ENCODE measurements at regions not wholly inside any gene's neighbourhood (a gene's known extent, or its start where the extent isn't known, plus 50 kb on each side); places are given as distances from the start of the nearest gene placed in this dataset.

- no peak overlapping the region for H3K4me3 ChIP-seq (replicated peaks in 1 of 2; ENCODE audit: low read depth in 2 of 2, low read length in 2 of 2)
- TF ChIP-seq CTCF (IDR thresholded peaks at IDR 0.05; ENCODE audit: low read depth, low read length): no peak
- DNase-seq (ENCODE audit: low read depth in 2 of 2): no peak
Observed at GRCh38 chr17:79520167-79521165, 90.4 kb downstream of the RBFOX3 start.

- no peak for DNase-seq (ENCODE audit: low read depth in 2 of 2)
- no peak for TF ChIP-seq CTCF (IDR thresholded peaks at IDR 0.05; ENCODE audit: low read depth, low read length)
- H3K4me3 ChIP-seq (replicated peaks in 1 of 2; ENCODE audit: low read depth in 2 of 2, low read length in 2 of 2): no peak overlapping the region
Observed at GRCh38 chr17:79519601-79520000, 91.2 kb downstream of the RBFOX3 start.

GRCh38 chr17:79518585-79519523, 92.0 kb downstream of the RBFOX3 start:
- no peak for TF ChIP-seq CTCF (IDR thresholded peaks at IDR 0.05; ENCODE audit: low read depth, low read length)
- H3K4me3 ChIP-seq (replicated peaks in 1 of 2; ENCODE audit: low read depth in 2 of 2, low read length in 2 of 2): no peak overlapping the region
- no peak for DNase-seq (ENCODE audit: low read depth in 2 of 2)

GRCh38 chr17:79517827-79518584, 92.8 kb downstream of the RBFOX3 start:
- no peak for DNase-seq (ENCODE audit: low read depth in 2 of 2)
- no peak for TF ChIP-seq CTCF (IDR thresholded peaks at IDR 0.05; ENCODE audit: low read depth, low read length)
- H3K4me3 ChIP-seq (replicated peaks in 1 of 2; ENCODE audit: low read depth in 2 of 2, low read length in 2 of 2): no peak overlapping the region

GRCh38 chr17:79515646-79516571, 94.9 kb downstream of the RBFOX3 start:
- no peak overlapping the region for H3K4me3 ChIP-seq (replicated peaks in 1 of 2; ENCODE audit: low read depth in 2 of 2, low read length in 2 of 2)
- DNase-seq (ENCODE audit: low read depth in 2 of 2): peak; percentile 1 to 13
- no peak for TF ChIP-seq CTCF (IDR thresholded peaks at IDR 0.05; ENCODE audit: low read depth, low read length)

Data from cardiac fibroblast (primary cell).